EL (cell line): ENCODE measurements at regions not wholly inside any gene's neighbourhood (a gene's known extent, or its start where the extent isn't known, plus 50 kb on each side); places are given as distances from the start of the nearest gene placed in this dataset.
A peak's percentile ranks its signal among the peaks of the same experiment; 100 is the strongest.
"Not testable (repeated sequence)": the region's sequence is repeated elsewhere in the genome, so short reads cannot be mapped to it uniquely, and the experiment has no call there.

Source experiments
- DNase-seq: peaks from one replicate; pipeline ENCODE4 v3.0.0-alpha.2; 2016

DNA sequence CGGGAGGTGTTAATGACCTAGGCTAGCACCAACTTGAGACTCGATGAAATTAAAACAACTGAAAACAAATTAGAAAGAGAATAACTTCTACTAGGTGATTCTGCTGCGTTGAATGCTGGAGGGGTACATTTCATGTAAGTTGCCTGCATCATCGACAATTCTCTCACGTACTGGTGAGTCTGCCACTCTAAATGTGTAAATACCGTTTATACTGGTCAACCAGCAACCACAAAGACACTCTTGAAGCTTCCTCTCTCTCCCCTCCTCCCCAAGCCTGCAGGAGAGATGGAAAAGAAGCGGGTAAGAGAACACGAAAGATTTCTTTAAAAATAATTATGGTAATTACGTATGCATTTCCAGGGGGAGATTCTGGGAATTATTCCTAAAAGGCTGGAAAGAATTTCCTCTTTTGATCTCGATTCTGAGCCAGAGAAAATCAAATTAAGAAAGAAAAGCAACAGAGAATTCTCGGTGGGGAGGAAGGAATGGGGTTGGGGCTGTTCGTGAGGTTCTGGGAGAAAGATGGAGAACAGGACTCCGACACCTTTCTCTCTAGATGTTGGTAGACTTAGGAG lies 68.6 kb upstream of the MRTFB start:
- peak; percentile 32 for DNase-seq

DNA sequence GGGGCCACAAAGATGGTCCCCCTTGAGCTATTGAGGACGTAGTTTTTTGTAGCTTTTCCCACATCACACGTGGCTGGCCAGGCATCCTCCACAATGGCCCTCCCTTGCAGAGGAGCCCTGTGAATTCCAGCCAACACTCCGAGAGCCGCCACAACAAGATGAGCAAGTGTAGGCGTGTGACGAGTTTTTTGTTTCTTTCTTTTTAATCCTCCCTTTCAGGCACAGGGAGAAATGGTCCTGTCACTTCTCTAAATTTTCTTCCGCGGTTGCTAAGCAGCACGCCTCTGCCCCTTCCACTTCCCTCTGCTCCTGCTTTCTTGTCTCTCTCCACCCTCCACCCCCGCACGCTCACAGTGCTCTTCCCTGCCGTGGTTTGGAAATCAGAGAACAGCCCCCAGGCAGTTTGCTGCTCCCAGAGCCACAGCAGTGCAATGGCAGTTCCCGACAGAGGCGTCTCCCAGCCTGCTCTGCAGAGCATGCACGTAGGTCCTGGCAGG lies 68.0 kb upstream of the MRTFB start:
- DNase-seq = peak; percentile 81

DNA sequence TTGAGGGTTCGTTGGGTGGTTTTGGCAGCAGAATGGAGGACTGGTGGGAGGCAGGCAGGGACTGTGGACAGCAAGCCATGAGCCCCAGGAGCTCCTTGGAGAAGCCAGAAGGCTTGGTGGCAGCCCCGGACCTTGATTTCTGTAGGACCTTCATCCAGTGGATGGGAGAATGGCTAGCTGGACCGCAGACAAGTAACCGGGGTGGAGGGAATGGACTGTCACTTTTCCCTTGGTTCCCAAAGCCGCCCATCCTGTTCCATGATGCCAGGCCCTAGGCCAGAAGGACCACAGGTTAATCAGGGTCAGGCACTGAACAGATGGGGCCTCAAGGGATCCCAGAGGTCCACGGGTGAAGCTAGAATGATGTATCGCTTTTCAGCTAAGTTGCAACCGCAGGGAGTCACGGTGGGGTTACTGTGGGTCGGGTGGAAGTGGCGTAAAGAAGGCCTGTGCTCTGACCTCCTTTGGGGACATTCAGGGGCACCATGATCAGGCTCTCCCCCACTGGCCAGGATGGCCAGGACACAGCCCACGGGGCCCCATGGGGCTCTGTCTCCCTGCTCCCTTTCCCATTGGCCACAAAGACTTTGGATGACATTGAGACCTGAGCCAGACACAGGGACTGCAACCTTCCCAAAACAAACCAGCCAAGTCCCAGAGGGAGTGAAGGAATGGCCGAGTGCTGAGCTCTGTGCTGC lies 66.9 kb upstream of the MRTFB start:
- no peak for DNase-seq

DNA sequence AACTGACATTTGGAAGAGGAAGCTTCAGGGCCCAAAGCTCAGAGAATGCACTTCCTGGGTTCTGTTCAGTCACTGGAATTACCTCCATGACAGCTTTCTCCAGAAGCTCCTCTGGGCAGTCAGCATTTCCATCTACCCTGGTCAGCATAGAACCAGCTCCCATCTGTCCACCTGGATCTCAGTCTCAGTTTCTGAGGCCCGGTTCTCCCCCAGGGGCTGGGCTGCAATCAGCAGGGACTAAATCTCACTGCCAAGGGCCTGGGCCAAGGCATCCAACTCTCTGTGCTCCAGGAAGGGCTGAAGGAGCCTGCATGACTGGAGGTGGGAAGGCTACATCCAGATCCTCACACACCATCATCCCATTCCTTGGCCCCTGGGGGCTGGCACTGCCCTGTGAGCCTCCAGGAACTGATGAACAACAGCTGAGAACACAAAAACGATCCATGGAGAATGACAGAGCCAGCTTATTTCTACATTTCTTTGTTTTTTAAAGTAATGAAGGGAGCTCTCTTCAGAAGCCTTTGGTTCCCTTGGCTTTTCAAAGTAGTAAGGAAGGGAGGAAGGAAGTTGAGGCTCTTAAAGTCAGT lies 66.3 kb upstream of the MRTFB start:
- no peak for DNase-seq

DNA sequence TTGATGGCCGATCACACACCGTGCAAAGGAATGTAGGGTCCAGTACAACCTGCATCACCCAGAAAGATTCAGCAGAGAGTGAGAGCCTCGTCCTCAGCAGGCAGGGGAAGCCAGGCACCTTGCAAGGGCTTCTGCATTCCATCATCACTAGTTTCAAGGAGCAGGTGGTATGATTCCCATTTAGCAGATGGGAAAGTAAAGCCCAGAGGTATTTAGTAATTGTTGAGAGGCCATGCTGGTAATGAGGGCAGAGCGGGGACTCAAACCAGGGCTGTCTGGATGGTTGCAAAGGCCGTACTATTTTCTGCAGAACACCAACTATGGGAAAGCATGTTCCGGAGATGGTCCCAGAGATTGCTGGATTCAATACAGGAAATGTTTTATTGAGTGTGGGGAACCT lies 65.8 kb upstream of the MRTFB start:
- DNase-seq = no peak

DNA sequence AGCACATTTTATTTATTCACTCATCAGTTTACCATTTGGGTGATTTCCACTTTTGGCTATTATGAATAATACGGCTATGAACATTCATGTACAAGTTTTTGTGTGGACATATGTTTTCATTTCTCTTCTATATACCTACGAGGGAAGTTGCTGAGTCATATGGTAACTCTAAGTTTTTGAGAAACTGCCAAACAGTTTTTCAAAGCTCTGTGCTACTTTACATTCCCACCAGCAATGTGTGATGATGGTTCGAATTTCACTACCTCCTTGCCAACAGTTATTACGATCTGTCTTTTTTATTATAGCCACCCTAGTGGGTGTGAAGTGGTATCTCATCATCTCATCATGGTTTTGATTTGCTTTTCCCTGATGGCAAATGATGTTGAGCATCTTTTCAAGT lies 63.7 kb upstream of the MRTFB start:
- DNase-seq = peak; percentile 72

DNA sequence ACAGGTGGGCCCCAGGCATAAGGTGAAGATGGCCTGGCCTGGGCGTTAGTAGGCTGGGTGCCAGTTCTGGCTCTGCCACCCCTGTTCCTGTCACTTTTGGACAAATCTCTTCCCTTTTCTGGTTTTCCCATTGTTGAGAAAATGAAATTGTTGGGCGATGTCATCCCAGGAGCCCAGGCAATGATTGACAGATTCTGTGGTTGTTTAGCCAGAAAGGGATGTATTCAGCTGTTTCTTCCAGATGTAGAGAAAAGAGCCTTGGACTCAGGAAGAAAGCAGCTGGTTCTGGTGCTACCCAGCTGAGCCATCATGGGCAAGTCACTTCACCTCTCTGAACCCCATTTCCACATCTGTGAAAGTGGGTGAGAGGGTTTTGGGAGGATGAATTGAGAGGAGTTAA lies 60.1 kb upstream of the MRTFB start:
- DNase-seq = no peak

DNA sequence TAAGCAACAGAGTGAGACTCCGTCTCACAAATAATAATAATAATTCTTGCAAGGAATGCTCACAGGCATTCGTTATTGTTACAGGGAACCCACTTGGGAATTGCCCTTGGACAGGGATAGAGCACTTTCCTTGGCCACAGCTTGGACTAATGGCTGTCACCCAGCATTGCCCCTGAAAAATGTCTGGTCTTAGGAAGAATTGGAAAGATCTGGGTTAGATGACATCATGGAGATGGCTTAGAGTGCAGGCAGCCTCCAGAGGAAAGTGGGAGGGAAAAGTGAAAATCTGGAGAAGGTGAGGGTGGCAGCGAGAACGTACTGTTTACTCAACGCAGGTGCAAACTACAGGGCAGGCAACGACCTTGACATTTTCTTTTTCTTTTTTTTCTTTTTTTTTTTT lies 59.3 kb upstream of the MRTFB start:
- no peak for DNase-seq

DNA sequence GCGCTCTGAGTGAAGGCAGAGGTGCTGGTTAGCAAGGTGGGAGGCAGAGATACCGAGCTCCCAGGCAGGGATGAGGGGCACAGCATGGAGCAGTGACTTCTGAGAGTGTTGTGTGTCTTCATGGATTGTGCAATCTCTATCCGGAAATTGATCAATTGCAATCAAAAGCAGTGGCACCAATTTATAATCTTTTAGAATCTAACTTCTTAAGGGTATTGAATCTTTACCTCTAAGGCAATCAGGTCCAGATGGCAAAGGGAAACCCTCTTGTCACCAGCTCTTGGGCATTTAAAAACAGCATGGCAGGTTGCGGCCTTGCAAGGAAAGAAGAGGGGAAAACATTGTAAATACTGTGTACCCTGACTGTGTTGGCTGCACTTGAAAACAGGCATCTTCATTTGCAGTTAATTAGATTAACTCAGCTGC lies 58.0 kb upstream of the MRTFB start:
- no peak for DNase-seq

DNA sequence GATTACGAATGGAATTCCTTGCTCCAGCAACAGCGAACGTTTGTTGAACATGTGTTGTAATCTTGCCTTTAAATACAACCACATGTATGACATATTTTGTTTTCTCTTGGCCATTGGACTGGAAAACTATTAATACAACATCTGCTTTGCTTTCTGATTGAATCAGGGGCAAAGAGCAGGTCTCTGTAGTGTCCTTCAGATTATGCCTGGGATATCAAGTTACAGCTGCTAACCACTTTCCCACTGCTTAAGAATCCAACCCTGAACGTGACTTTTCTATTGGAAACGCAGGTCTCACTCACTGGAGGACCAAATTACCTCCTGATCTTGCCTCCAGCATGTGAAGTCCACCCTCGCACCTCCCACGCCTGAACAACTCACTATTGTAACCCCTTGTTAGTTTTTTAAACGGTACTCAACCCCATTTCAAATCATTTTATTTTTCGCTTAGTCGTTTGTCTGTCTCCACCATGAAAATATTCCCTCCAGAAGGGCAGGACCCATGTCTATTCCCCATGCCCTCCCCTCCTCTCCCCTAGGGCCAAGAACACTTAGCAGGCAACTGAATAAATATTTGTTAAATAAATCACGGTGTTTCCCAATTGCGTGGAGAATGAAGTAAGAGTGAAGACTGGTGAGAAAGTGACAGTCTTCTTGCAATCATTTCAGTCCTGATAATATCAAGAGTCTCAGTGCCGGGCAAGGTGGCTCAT lies 57.4 kb upstream of the MRTFB start:
- peak; percentile 85 for DNase-seq

DNA sequence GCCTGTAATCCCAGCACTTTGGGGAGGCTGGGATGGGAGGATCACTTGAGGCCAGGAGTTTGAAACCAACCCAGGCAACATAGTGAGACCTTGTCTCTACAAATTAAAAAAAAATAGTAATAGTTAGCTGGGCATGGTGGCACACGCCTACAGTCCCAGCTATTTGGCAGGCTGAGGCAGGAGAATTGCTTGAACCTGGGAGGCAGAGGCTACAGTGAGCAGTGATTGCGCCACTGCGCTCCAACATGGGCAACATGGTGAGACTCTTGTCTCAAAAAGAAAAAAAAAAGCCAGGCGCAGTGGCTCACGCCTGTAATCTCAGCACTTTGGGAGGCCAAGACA lies 56.9 kb upstream of the MRTFB start:
- DNase-seq = no peak

DNA sequence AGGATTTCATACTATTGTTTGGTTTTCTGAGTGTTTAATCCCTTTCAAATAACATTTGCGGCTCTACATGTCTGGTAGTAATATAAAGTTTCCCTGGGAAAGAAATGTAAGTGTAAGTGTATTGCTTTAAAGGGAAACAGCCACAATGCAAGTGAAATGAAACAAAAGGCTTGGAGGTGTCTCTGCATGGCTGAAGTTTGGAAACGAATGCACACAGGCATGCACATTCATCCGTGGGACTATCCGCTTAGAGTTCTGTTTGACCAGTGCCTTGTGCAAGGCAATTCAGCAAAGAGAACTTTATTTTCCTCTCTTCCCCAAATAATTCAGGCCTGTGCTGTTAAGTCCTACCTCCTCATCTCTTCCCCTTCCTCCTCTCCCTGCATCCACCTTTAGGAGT lies 56.1 kb upstream of the MRTFB start:
- no peak for DNase-seq

DNA sequence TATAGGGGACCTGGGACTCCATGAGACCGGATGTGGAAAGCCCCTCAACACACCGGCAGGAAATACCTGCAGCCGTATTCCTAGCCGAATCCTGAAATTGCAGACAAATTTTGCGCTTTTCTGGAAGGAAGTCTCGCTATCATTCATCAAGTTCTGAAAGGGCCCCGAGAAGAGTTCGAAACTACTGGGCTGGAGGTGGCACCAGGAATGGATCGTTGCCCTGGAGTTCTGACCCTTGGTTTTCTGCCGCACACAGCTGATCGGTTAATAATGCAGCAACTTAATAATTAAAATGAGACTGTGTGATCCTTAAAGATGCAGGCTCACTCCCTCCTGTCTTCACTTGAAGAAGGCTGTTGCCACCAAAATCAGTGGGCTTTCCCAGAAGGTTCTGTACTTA lies 55.7 kb upstream of the MRTFB start:
- DNase-seq = no peak

DNA sequence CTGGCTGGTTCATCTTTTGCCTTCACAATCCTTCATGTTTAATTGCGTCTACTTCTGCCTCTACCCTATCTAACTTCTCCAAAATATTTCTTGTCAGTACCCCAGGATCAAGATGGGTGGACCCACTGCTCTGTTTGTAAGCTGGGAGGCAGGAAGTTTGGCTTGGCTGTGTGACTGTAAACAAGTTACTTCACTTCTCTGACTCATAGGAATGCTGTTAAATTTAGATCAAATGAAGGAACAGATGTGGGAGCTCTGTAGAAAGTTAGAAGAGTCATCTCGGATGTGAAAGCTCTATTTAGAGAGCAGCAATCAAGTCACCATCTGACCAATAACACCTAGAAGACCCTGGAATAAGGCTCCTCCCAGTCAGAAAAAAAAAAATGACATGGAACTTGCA lies 55.2 kb upstream of the MRTFB start:
- peak; percentile 84 for DNase-seq

DNA sequence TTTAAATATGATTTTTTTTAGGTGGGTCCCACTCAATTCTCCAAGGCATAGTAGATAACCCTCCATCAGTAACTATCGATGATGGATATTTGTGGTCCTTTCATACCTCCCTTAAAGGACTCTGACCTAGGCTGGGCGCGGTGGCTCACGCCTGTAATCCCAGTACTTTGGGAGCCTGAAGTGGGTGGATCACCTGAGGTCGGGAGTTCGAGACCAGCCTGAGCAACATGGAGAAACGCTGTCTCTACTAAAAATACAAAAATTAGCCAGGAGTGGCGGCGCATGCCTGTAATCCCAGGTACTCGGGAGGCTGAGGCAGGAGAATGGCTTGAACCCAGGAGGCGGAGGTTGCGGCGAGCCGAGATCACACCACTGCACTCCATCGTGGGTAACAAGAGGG lies 54.8 kb upstream of the MRTFB start:
- DNase-seq = not testable (repeated sequence)

DNA sequence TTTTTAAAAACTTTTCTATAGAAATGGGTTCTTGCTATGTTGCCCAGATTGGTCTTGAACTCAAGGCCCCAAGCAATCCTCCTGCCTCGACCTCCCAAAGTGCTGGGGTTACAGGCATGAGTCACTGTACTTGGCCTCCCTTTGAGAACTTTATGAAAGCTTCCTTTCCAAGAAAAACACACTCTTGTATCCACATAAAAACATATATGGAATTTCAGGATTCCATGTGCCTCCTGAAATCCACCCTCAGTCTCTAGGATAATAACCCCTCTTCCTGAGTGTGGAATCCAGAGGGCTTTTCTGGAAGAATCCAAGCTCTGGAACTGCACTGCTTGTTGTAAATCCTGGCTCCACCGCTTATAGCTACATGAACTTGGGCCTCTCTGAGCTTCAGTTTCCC lies 53.2 kb upstream of the MRTFB start:
- DNase-seq = no peak

DNA sequence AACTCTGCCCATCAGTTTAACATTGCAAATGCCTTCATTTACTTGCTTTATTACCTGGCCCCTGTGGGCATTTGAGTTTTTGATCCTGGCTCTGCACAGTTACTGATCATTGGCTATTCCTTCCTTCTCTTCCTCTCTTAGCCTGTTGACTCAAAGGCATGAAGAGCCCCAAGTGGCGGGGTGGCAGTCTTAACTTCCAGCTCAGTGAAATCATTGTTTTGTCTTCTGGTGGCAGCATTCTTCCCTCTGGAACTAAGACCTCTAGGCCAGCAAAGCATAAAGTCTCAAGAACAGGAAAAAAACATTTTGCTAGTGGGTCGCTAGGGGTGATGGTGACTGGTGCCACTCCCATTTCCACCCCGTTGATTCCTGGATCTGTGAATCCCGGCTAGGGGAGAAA lies 52.3 kb upstream of the MRTFB start:
- no peak for DNase-seq

DNA sequence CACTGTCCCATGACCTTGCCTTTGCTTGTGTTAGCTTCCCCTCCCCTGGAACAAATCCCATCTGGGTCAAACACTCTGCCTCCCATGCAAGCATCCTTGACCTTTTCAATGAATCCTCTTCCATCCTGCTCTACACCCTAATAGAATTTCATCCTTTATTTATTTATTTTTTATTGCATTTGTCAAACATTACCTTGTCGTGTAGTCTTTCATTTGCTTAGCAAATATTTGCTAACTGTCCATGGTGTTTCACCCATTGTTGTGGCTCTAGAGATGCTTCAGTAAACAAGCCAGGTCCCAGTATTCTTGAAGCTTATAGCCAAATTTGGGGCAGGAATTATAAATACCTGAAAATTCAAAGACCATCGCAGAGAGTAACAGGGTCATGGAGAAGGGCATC lies 51.0 kb upstream of the MRTFB start:
- no peak for DNase-seq
